Upper lobe of right lung (tissue), 1 donor: ENCODE measurements at regions not wholly inside any gene's neighbourhood (a gene's known extent, or its start where the extent isn't known, plus 50 kb on each side); places are given as distances from the start of the nearest gene placed in this dataset.
"Not testable (repeated sequence)": the region's sequence is repeated elsewhere in the genome, so short reads cannot be mapped to it uniquely, and the experiment has no call there.

Experiments
- ATAC-seq: fragments of 200-7000 bp; cut with Tn5 transposase; one replicate; pipeline ENCODE4 v1.9.1; 2020; ENCODE audit warnings: mild to moderate bottlenecking, moderate library complexity
- DNase-seq: peaks from one replicate; pipeline ENCODE4 v3.0.0-alpha.2; 2020
- H3K27ac ChIP-seq: fragments of 200-600 bp; one replicate; pipeline ENCODE4 v1.8.0; 2022
- H3K27me3 ChIP-seq: fragments of 200-600 bp; one replicate; pipeline ENCODE4 v1.8.0; 2022; ENCODE audit warnings: mild to moderate bottlenecking
- H3K36me3 ChIP-seq: fragments of 200-600 bp; one replicate; pipeline ENCODE4 v1.8.0; 2022
- H3K4me1 ChIP-seq: fragments of 200-600 bp; one replicate; pipeline ENCODE4 v1.8.0; 2022
- H3K4me3 ChIP-seq: fragments of 200-600 bp; one replicate; pipeline ENCODE4 v1.8.0; 2022; ENCODE audit warnings: mild to moderate bottlenecking
- H3K9me3 ChIP-seq: fragments of 200-600 bp; one replicate; pipeline ENCODE4 v1.8.0; 2022
- CTCF ChIP-seq: fragments of 200-600 bp; IDR thresholded peaks from one replicate; pipeline ENCODE4 v1.8.0; 2022; ENCODE audit warnings: antibody characterized with exemption
- intact Hi-C: fragments of 100-400 bp; cut with DNase I; formaldehyde crosslinking; loops from one replicate; pipeline ENCODE4 v1.11.0; 2022
- donor health status: DM: no; HTN: yes; CAD: no; lungs with severe emphysema.

GRCh38 chr11:21653951-21654421, 538.9 kb upstream of the ANO5 start:
- no peak overlapping the region for H3K27ac ChIP-seq
- intact Hi-C loops: no loop called here
- H3K4me3 ChIP-seq: no peak overlapping the region
- no peaks in the 10 kb centered on the region for H3K27me3 ChIP-seq
- no peak for TF ChIP-seq CTCF
- no peaks in the 10 kb centered on the region for H3K9me3 ChIP-seq
- no peak for ATAC-seq
- DNase-seq: no peak
- H3K4me1 ChIP-seq: no peaks in the 10 kb centered on the region
- H3K36me3 ChIP-seq: no peaks in the 10 kb centered on the region

GRCh38 chr11:21656065-21656464, 536.8 kb upstream of the ANO5 start:
- Histone ChIP-seq H3K4me1 (no peaks in the 10 kb centered on the region), H3K27ac (no peak overlapping the region), H3K9me3 (no peaks in the 10 kb centered on the region), H3K27me3 (no peaks in the 10 kb centered on the region), H3K36me3 (no peaks in the 10 kb centered on the region), H3K4me3 (no peak overlapping the region)
- DNase-seq (no peak), ATAC-seq (no peak)
- TF ChIP-seq CTCF: no peak
- intact Hi-C loops: no loop called here

DNA sequence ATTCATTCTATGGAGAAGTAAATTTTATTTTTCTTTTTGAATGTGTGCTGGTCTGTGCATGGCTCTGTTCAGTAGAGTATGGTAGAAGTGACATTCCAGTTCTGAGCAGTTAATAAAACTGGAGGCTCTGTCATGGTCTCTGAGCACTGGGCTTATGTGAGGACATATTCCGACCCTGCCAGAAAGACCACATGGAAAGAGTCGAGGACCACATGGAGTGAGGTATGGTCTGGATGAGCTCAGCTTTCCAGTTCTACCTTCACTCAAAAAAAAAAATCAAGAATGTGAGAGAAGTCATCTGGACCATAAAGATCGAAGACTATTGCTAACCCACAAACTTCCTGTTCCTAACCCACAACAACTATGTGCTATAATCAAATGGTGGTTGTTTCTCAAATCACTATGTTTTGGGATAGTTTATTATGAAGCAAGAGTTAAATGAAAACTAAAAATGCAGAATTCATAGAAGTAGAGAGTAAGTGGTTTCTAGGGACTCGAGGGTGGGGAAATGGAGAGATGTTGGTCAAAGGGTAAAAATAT, 534.2 kb upstream of the ANO5 start:
- no peak for TF ChIP-seq CTCF
- H3K36me3 ChIP-seq: no peaks in the 10 kb centered on the region
- H3K4me3 ChIP-seq: no peak overlapping the region
- no peak overlapping the region for H3K27ac ChIP-seq
- no peaks in the 10 kb centered on the region for H3K9me3 ChIP-seq
- H3K27me3 ChIP-seq: no peaks in the 10 kb centered on the region
- DNase-seq: no peak
- intact Hi-C loops: no loop called here
- ATAC-seq: no peak
- no peaks in the 10 kb centered on the region for H3K4me1 ChIP-seq

DNA sequence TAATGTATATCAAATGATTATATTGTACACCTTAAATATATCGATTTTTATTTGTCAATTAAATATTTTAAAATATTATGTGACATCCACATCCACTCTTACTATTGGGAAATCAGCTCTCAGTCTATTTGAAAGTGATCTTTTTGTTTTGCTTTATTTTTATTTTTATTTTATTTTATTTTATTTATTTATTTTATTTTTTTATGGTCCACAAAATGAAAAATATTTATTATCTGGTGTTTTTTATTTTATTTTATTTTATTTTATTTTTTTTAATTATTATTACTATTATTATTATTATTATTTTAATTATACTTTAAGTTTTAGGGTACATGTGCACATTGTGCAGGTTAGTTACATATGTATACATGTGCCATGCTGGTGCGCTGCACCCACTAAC, 533.5 kb upstream of the ANO5 start:
- H3K27me3 ChIP-seq, ATAC-seq, H3K4me3 ChIP-seq, DNase-seq, intact Hi-C loops, H3K27ac ChIP-seq, H3K4me1 ChIP-seq, H3K36me3 ChIP-seq, H3K9me3 ChIP-seq: not testable (repeated sequence)

DNA sequence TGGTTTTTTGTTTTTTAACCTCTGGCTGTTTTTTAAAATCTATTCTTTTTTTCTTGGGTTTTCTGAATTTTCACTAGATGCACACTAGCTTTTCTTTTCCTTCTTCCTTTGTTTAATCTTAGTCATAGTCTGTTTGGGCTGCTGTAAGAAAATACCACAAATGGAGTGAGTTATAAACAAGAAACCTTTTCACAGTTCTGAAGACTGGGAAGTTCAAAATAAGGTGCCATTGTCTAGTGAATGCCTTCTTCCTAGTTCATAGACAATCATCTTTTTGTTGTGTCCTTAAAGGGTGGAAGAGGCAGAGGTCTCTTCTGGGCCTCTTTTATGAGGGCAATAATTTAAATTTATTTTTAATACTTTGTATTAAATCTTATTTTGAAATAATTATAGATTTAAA, 532.9 kb upstream of the ANO5 start:
- intact Hi-C loops: no loop called here
- no peak for TF ChIP-seq CTCF
- no peaks in the 10 kb centered on the region for H3K9me3 ChIP-seq
- H3K27ac ChIP-seq: no peak overlapping the region
- ATAC-seq (no peak), DNase-seq (no peak)
- no peaks in the 10 kb centered on the region for H3K4me1 ChIP-seq
- H3K27me3 ChIP-seq: no peaks in the 10 kb centered on the region
- no peak overlapping the region for H3K4me3 ChIP-seq
- H3K36me3 ChIP-seq: no peaks in the 10 kb centered on the region

GRCh38 chr11:21675049-21675616, 517.8 kb upstream of the ANO5 start:
- no peak for DNase-seq
- H3K36me3 ChIP-seq: no peaks in the 10 kb centered on the region
- ATAC-seq: no peak
- no peaks in the 10 kb centered on the region for H3K27me3 ChIP-seq
- intact Hi-C loops: no loop called here
- no peaks in the 10 kb centered on the region for H3K9me3 ChIP-seq
- H3K4me1 ChIP-seq: no peaks in the 10 kb centered on the region
- H3K27ac ChIP-seq: no peak overlapping the region
- no peak for TF ChIP-seq CTCF
- H3K4me3 ChIP-seq: no peak overlapping the region
